Adrenal gland (tissue), 9 donors: ENCODE measurements at regions not wholly inside any gene's neighbourhood (a gene's known extent, or its start where the extent isn't known, plus 50 kb on each side); places are given as distances from the start of the nearest gene placed in this dataset.

ENCODE experiments used
- DNase-seq, 7 donors: peaks; one replicate each; pipeline ENCODE4 v3.0.0-alpha.2; 2019 to 2020
- H3K27ac ChIP-seq, 5 donors: fragments of 200-600 bp; sonication (generic) in 4 of 5; 1 replicate in 3 of 5; 2 replicates in 2 of 5; pipeline versions ENCODE4 v1.5.1 to v1.8.0; 2016 to 2020; ENCODE audit warnings: mild to moderate bottlenecking in 1 of 5
- H3K27me3 ChIP-seq: fragments of 200-600 bp; 2 replicates; pipeline ENCODE4 v1.8.0; 2021
- H3K36me3 ChIP-seq, 2 donors: fragments of 200-600 bp; replicated peaks in 1 of 2; 1 replicate in 1 of 2; 2 replicates in 1 of 2; pipeline versions ENCODE4 v1.5.1 to v1.8.0; 2018 to 2022
- H3K4me1 ChIP-seq, 2 donors: fragments of 200-600 bp; replicated peaks in 1 of 2; 1 replicate in 1 of 2; 2 replicates in 1 of 2; pipeline versions ENCODE4 v1.5.1 to v1.8.0; 2018 to 2021
- H3K4me3 ChIP-seq, 4 donors: fragments of 200-600 bp; sonication (generic) in 3 of 4; one replicate each; pipeline ENCODE4 v1.5.1; 2016 to 2018
- H3K9me3 ChIP-seq, 3 donors: fragments of 200-600 bp; sonication (generic) in 1 of 3; replicated peaks in 1 of 3; 1 replicate in 2 of 3; 2 replicates in 1 of 3; pipeline versions ENCODE4 v1.5.1 to v1.8.0; 2016 to 2021
- POLR2A ChIP-seq, 2 donors: fragments of 450-650 bp; IDR thresholded peaks; one replicate each; pipeline ENCODE4 v1.6.1; 2017; ENCODE audit warnings: antibody characterized with exemption in 2 of 2, mild to moderate bottlenecking in 2 of 2, moderate library complexity in 1 of 2
- WGBS, 4 donors: extraction: QIAGEN DNeasy Blood & Tissue Kit in 2 of 4; methylation state at CpG; one replicate each; pipeline versions ENCODE4 v1.1.5 to v1.1.7; 2013 to 2017; 5-methylcytosine and 5-hydroxymethylcytosine counted together
- intact Hi-C, 2 donors: fragments of 100-400 bp; cut with DNase I; formaldehyde crosslinking; loops; one replicate each; pipeline versions ENCODE4 v1.14.1 to v1.15.0; 2022 to 2023
- TF ChIP-seq, protein P1 (sequence below), 6 experiments: fragments of 450-650 bp in 4 of 6; fragments of 200-600 bp in 2 of 6; sonication (generic) in 1 of 6; IDR thresholded peaks; 1 replicate in 5 of 6; 2 replicates in 1 of 6; pipeline versions ENCODE4 v1.5.1 to v1.8.0; 2016 to 2021; ENCODE audit warnings: antibody characterized with exemption in 6 of 6, mild to moderate bottlenecking in 2 of 6, moderate library complexity in 1 of 6
- donor health status: healthy with polysubstance abuse.
- donor health status: Bipolar disorder and iron deficiency.
- donor health status: DM: yes; HTN: yes; CAD: no.
- donor health status: DM: no; HTN: no; CAD: no.
- donor health status: DM: no; HTN: no; CAD: no.

DNA sequence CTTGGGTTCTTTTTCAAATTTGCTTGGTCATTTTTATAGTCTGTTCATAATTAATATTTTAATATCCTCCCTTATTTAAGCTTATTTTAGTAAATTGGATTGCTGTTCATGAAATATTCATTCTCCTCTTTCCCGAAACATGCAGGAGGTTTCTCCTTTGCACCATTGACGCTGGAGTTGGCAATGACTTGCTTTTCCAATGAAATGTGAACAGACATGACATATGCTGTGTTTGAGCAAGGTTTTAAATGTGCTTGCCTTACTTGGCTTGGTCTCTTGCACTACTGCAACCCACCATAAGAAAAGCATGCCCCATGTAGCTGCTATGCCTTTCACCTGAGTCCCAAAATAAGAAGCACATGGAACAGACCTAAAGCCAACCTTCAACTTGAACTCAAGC, 498.0 kb upstream of the NFIA start:
- Histone ChIP-seq H3K4me1 (no peaks in the 10 kb centered on the region), H3K27ac (no peak overlapping the region), H3K4me3 (no peak overlapping the region), H3K36me3 (no peaks in the 10 kb centered on the region), H3K9me3 (peaks cover 0 to 3% (median 0%) of the 10 kb centered on the region in 3 donors), H3K27me3 (no peaks in the 10 kb centered on the region)
- 41 to 48% (median 44%) methylated on average over 2 of the region's 2 CpGs for WGBS, 4 donors
- TF ChIP-seq, protein P1, sequence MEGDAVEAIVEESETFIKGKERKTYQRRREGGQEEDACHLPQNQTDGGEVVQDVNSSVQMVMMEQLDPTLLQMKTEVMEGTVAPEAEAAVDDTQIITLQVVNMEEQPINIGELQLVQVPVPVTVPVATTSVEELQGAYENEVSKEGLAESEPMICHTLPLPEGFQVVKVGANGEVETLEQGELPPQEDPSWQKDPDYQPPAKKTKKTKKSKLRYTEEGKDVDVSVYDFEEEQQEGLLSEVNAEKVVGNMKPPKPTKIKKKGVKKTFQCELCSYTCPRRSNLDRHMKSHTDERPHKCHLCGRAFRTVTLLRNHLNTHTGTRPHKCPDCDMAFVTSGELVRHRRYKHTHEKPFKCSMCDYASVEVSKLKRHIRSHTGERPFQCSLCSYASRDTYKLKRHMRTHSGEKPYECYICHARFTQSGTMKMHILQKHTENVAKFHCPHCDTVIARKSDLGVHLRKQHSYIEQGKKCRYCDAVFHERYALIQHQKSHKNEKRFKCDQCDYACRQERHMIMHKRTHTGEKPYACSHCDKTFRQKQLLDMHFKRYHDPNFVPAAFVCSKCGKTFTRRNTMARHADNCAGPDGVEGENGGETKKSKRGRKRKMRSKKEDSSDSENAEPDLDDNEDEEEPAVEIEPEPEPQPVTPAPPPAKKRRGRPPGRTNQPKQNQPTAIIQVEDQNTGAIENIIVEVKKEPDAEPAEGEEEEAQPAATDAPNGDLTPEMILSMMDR (IDR thresholded peaks at IDR 0.05) = no peak
- no peak for TF ChIP-seq POLR2A (IDR thresholded peaks at IDR 0.05)
- intact Hi-C loops = no loop called here
- DNase-seq = no peak

DNA sequence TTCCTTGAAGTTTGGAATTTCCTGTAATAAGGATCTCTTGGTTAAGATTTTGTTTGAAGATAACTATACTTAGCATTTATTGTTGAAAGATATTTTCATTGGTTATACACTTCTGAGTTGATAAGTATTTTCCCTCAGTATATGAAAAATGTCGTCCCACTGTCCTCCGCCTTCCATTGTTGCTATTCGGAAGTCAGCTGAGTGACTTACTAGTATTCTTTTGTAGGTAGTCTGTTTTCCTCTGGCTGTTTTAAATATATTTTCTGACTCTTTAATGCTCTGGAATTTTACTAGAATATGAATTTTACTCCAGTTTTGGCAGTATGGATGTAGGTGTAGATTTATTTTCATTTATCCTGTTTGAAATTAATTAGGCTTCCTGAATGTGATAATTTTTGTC, 498.7 kb upstream of the NFIA start:
- Histone ChIP-seq H3K9me3 (peaks cover 0 to 3% (median 0%) of the 10 kb centered on the region in 3 donors), H3K4me1 (no peaks in the 10 kb centered on the region), H3K27ac (no peak overlapping the region), H3K36me3 (no peaks in the 10 kb centered on the region), H3K4me3 (no peak overlapping the region), H3K27me3 (no peaks in the 10 kb centered on the region)
- TF ChIP-seq, protein P1 (IDR thresholded peaks at IDR 0.05) = no peak
- TF ChIP-seq POLR2A (IDR thresholded peaks at IDR 0.05) = no peak
- intact Hi-C loops = no loop called here
- WGBS, 4 donors = 93 to 97% (median 97%) methylated on average over 3 of the region's 3 CpGs
- DNase-seq = no peak

DNA sequence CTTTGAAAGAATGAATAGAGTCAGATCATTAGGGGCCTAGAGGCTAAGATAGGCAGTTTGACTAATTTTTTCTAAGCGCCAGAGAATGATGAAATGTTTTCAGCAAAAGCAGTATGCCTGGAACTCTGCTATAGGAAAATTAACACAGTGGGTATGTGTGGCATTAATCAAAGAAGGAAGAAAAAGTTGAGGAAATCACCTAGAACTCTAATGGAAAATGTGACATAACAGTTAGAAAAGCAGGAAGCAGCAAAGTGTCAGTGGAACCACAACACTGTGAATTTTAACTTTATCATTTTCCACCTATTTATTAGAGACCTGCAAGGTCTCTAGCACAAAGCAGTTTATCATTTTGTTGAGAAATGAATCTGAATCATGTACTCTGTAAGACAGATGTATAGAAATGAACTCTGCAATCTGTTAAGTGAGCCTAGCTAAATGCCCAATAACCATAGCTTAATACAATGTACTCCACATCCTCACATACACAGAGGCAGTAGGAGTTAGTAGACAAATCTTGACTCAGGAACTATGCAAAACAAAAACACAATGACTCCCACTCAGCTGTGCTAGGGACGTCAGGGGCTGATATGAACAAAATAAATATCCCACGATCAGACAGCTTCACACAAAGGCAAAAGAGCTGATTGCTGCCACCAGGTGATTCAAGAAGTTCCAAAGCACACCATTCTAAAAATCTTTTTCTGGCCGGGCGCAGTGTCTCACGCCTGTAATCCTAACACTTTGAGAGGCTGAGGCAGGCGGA, 500.7 kb upstream of the NFIA start:
- WGBS, 4 donors = 71 to 81% (median 77%) methylated on average over 7 of the region's 7 CpGs

DNA sequence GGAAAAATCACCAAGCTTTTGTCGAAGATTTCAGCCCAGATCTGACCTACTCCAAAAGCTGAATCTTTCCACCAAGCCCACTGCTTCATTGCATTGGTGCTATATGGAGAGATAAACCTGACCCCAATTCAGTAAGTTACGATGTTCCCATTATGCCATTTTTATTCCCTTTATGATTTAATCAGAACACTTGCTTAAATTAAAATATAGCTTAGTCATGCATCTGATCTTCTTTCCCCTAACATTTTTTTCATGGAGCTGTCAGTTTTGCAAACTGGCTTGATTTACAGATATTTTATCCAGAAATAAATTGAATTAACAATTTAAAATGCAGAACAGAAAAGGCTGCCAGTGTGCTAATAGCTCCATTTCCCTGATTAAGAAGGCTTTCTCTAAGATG, 503.5 kb upstream of the C1orf87 start:
- TF ChIP-seq, protein P1 (IDR thresholded peaks at IDR 0.05) = no peak
- TF ChIP-seq POLR2A (IDR thresholded peaks at IDR 0.05) = no peak
- Histone ChIP-seq H3K9me3 (no peaks in the 10 kb centered on the region), H3K27ac (no peak overlapping the region), H3K4me3 (no peak overlapping the region), H3K36me3 (no peaks in the 10 kb centered on the region), H3K4me1 (peaks cover 0 to 5% of the 10 kb centered on the region in 2 donors), H3K27me3 (no peaks in the 10 kb centered on the region)
- intact Hi-C loops = no loop called here
- DNase-seq = no peak
- 76 to 88% (median 85%) methylated on average over 2 of the region's 2 CpGs for WGBS, 4 donors

More for the DNA sequence above, 500.7 kb upstream of the NFIA start:
- H3K9me3 ChIP-seq = peaks cover 0 to 1% (median 0%) of the 10 kb centered on the region in 3 donors
- DNase-seq = no peak
- intact Hi-C loops = no loop called here
- H3K27me3 ChIP-seq = no peaks in the 10 kb centered on the region
- H3K36me3 ChIP-seq = no peaks in the 10 kb centered on the region
- TF ChIP-seq POLR2A (IDR thresholded peaks at IDR 0.05) = no peak
- no peak overlapping the region for H3K4me3 ChIP-seq
- H3K4me1 ChIP-seq = no peaks in the 10 kb centered on the region
- H3K27ac ChIP-seq = no peak overlapping the region
